SK-N-SH treated with all-trans-retinoic acid at 6 μM for 48 hours (cell line): ENCODE measurements at regions not wholly inside any gene's neighbourhood (a gene's known extent, or its start where the extent isn't known, plus 50 kb on each side); places are given as distances from the start of the nearest gene placed in this dataset.
A peak's percentile ranks its signal among the peaks of the same experiment; 100 is the strongest.
"Not testable (repeated sequence)": the region's sequence is repeated elsewhere in the genome, so short reads cannot be mapped to it uniquely, and the experiment has no call there.

Source experiments
- ATAC-seq: fragments of 200-7000 bp; cut with Tn5 transposase; 3 replicates; pipeline ENCODE4 v1.9.1; 2020; ENCODE audit warnings: mild to moderate bottlenecking, moderate library complexity
- ARNTL ChIP-seq: fragments of 450-650 bp; formaldehyde crosslinking; IDR thresholded peaks from 2 replicates; pipeline ENCODE4 v1.5.0; 2020; ENCODE audit warnings: low read depth, mild to moderate bottlenecking, moderate library complexity, borderline replicate concordance
- BACH2 ChIP-seq: fragments of 250-450 bp; sonication (Bioruptor Pico); IDR thresholded peaks from 2 replicates; pipeline ENCODE4 v1.9.0; 2021; ENCODE audit warnings: mild to moderate bottlenecking, borderline replicate concordance
- CSRNP3 ChIP-seq: fragments of 250-450 bp; sonication (Bioruptor Pico); IDR thresholded peaks from 2 replicates; pipeline ENCODE4 v1.5.1; 2021; ENCODE audit warnings: mild to moderate bottlenecking, moderate library complexity
- ESRRG ChIP-seq: fragments of 250-450 bp; sonication (Bioruptor Pico); IDR thresholded peaks from 2 replicates; pipeline ENCODE4 v1.6.1; 2021; ENCODE audit warnings: mild to moderate bottlenecking
- ISL1 ChIP-seq: fragments of 250-450 bp; sonication (Bioruptor Pico); IDR thresholded peaks from 2 replicates; pipeline ENCODE4 v2.1.2; 2022; ENCODE audit warnings: mild to moderate bottlenecking, moderate library complexity
- OSR1 ChIP-seq: fragments of 250-450 bp; sonication (Bioruptor Pico); IDR thresholded peaks from 2 replicates; pipeline ENCODE4 v1.8.0; 2022; ENCODE audit warnings: moderate library complexity, mild to moderate bottlenecking, inconsistent platforms
- POU6F1 ChIP-seq: fragments of 250-450 bp; sonication (Bioruptor Pico); IDR thresholded peaks from 2 replicates; pipeline ENCODE4 v1.8.0; 2021; ENCODE audit warnings: low read depth, mild to moderate bottlenecking, moderate library complexity, borderline replicate concordance
- PPARA ChIP-seq: fragments of 250-450 bp; sonication (Bioruptor Pico); IDR thresholded peaks from 2 replicates; pipeline ENCODE4 v1.5.0; 2020; ENCODE audit warnings: mild to moderate bottlenecking, borderline replicate concordance
- RARB ChIP-seq: fragments of 250-450 bp; sonication (Bioruptor Pico); IDR thresholded peaks from 2 replicates; pipeline ENCODE4 v1.8.0; 2021; ENCODE audit warnings: mild to moderate bottlenecking, moderate library complexity
- SNAI2 ChIP-seq: fragments of 250-450 bp; sonication (Bioruptor Pico); IDR thresholded peaks from 2 replicates; pipeline ENCODE4 v1.5.0; 2020; ENCODE audit warnings: mild to moderate bottlenecking, moderate library complexity
- TCF4 ChIP-seq: fragments of 250-450 bp; sonication (Bioruptor Pico); IDR thresholded peaks from 2 replicates; pipeline ENCODE4 v1.8.0; 2021; ENCODE audit warnings: mild to moderate bottlenecking, moderate library complexity, borderline replicate concordance
- TOX ChIP-seq: fragments of 250-450 bp; sonication (Bioruptor Pico); IDR thresholded peaks from 2 replicates; pipeline ENCODE4 v1.8.0; 2021; ENCODE audit warnings: mild to moderate bottlenecking, moderate library complexity, borderline replicate concordance
- ZC3H10 ChIP-seq: fragments of 250-450 bp; sonication (Bioruptor Pico); IDR thresholded peaks from 2 replicates; pipeline ENCODE4 v1.5.1; 2021; ENCODE audit warnings: mild to moderate bottlenecking, moderate library complexity
- ZFP3 ChIP-seq: fragments of 250-450 bp; sonication (Bioruptor Pico); IDR thresholded peaks from 2 replicates; pipeline ENCODE4 v1.5.0; 2020; ENCODE audit warnings: mild to moderate bottlenecking, moderate library complexity
- ZFP30 ChIP-seq: fragments of 450-650 bp; formaldehyde crosslinking; IDR thresholded peaks from 2 replicates; pipeline ENCODE4 v1.5.0; 2022; ENCODE audit warnings: mild to moderate bottlenecking, moderate library complexity
- ZNF565 ChIP-seq: fragments of 450-650 bp; formaldehyde crosslinking; conservative IDR thresholded peaks from 2 replicates; pipeline ENCODE4 v1.5.0; 2020; ENCODE audit warnings: low read depth, mild to moderate bottlenecking, moderate library complexity
- ZNF8 ChIP-seq: fragments of 450-650 bp; formaldehyde crosslinking; IDR thresholded peaks from 2 replicates; pipeline ENCODE4 v1.5.0; 2020; ENCODE audit warnings: mild to moderate bottlenecking, moderate library complexity
- TF ChIP-seq, protein P1 (sequence below): fragments of 250-450 bp; sonication (Bioruptor Pico); IDR thresholded peaks from 2 replicates; pipeline ENCODE4 v1.8.0; 2020; ENCODE audit warnings: mild to moderate bottlenecking, moderate library complexity, borderline replicate concordance
- TF ChIP-seq, protein P2 (sequence below): fragments of 250-450 bp; sonication (Bioruptor Pico); IDR thresholded peaks from 2 replicates; pipeline ENCODE4 v1.5.1; 2020; ENCODE audit warnings: low read depth, mild to moderate bottlenecking, moderate library complexity

DNA sequence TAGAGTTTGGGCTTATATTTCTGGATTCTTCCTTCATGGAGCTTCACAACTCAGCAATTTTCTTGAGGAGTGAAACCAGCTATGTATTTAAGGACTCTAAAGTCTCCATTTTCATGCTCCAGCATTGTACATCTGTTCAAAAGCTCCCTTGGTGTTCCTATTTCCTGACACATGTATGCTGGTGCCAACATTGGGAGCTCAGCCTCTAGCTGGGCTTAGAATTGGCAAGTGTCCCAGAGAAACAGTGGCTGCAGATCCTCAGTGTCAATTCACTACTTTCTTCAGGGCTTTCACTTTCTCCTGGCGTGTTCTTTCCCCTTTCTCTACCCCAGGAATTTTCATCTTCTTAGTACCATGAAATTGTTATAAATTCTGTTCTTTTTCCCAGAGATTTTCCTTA is 103.1 kb downstream of the ZNF467 start:
- TF ChIP-seq ZFP3 (CRISPR knock-in tag) (no peak), TCF4 (CRISPR knock-in tag) (0 out of 2 replicates have a peak, but pooled peaks have one; percentile 25)
- ATAC-seq = peak; percentile 96

- ATAC-seq = peak; percentile 55; the same call in 2 of the 3 replicates
- TF ChIP-seq, protein P1, sequence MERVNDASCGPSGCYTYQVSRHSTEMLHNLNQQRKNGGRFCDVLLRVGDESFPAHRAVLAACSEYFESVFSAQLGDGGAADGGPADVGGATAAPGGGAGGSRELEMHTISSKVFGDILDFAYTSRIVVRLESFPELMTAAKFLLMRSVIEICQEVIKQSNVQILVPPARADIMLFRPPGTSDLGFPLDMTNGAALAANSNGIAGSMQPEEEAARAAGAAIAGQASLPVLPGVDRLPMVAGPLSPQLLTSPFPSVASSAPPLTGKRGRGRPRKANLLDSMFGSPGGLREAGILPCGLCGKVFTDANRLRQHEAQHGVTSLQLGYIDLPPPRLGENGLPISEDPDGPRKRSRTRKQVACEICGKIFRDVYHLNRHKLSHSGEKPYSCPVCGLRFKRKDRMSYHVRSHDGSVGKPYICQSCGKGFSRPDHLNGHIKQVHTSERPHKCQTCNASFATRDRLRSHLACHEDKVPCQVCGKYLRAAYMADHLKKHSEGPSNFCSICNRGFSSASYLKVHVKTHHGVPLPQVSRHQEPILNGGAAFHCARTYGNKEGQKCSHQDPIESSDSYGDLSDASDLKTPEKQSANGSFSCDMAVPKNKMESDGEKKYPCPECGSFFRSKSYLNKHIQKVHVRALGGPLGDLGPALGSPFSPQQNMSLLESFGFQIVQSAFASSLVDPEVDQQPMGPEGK (CRISPR knock-in tag) = no peak
- TF ChIP-seq CSRNP3 (CRISPR knock-in tag) (no peak), ZNF8 (no peak), SNAI2 (CRISPR knock-in tag) (no peak), ISL1 (no peak), ESRRG (no peak), POU6F1 (CRISPR knock-in tag) (no peak), TOX (CRISPR knock-in tag) (no peak), BACH2 (CRISPR knock-in tag) (no peak), PPARA (CRISPR knock-in tag) (no peak), ARNTL (no peak), OSR1 (CRISPR knock-in tag) (no peak), ZFP30 (no peak), TCF4 (CRISPR knock-in tag) (no peak), ZNF565 (CRISPR knock-in tag) (no peak), ZC3H10 (CRISPR knock-in tag) (no peak)
Measured at GRCh38 chr7:149669121-149669818, 104.1 kb downstream of the ZNF467 start.

GRCh38 chr7:149666360-149666945 is 106.9 kb downstream of the ZNF467 start:
- no peak for ATAC-seq
- TF ChIP-seq ZFP30 (no peak), ISL1 (no peak), ZNF565 (CRISPR knock-in tag) (no peak), ARNTL (no peak), ZC3H10 (CRISPR knock-in tag) (no peak), TCF4 (CRISPR knock-in tag) (no peak), RARB (no peak), BACH2 (CRISPR knock-in tag) (no peak), CSRNP3 (CRISPR knock-in tag) (no peak)
- TF ChIP-seq, protein P2, sequence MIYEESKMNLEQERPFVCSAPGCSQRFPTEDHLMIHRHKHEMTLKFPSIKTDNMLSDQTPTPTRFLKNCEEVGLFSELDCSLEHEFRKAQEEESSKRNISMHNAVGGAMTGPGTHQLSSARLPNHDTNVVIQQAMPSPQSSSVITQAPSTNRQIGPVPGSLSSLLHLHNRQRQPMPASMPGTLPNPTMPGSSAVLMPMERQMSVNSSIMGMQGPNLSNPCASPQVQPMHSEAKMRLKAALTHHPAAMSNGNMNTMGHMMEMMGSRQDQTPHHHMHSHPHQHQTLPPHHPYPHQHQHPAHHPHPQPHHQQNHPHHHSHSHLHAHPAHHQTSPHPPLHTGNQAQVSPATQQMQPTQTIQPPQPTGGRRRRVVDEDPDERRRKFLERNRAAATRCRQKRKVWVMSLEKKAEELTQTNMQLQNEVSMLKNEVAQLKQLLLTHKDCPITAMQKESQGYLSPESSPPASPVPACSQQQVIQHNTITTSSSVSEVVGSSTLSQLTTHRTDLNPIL = no peak
- TF ChIP-seq, protein P1 (CRISPR knock-in tag) = no peak

DNA sequence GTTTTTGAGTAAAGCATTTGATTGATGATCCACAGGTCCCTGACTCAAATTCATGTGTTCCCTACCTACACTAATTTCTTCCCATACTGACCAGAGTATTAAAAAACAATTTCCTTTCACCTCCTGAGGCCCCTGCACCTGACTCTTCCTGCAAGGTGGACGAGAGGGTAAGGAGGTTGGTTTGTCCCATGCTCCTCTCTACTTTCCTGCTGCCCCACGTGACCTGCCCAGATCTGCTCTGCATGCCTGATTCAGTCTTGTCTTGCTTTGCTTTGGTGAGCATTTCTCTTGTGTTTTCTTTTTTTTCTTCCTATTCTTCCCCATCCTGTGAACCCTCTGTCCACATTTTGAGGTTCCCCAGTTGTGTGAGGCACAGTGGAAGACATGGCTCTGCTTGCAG is 107.8 kb downstream of the ZNF467 start:
- ATAC-seq = not testable (repeated sequence)
